GM21447 (cell line): ENCODE measurements at regions not wholly inside any gene's neighbourhood (a gene's known extent, or its start where the extent isn't known, plus 50 kb on each side); places are given as distances from the start of the nearest gene placed in this dataset.

Experiments used
- ATAC-seq: cut with Tn5 transposase; IDR thresholded peaks from one replicate; pipeline ENCODE4 v1.9.1; 2021; ENCODE audit not compliant: unreplicated experiment

GRCh38 chr20:36104244-36104643 lies 50.3 kb upstream of the EPB41L1 start:
- no peak for ATAC-seq
